ENCODE measurements at regions not wholly inside any gene's neighbourhood (a gene's known extent, or its start where the extent isn't known, plus 50 kb on each side); places are given as distances from the start of the nearest gene placed in this dataset.

DNA sequence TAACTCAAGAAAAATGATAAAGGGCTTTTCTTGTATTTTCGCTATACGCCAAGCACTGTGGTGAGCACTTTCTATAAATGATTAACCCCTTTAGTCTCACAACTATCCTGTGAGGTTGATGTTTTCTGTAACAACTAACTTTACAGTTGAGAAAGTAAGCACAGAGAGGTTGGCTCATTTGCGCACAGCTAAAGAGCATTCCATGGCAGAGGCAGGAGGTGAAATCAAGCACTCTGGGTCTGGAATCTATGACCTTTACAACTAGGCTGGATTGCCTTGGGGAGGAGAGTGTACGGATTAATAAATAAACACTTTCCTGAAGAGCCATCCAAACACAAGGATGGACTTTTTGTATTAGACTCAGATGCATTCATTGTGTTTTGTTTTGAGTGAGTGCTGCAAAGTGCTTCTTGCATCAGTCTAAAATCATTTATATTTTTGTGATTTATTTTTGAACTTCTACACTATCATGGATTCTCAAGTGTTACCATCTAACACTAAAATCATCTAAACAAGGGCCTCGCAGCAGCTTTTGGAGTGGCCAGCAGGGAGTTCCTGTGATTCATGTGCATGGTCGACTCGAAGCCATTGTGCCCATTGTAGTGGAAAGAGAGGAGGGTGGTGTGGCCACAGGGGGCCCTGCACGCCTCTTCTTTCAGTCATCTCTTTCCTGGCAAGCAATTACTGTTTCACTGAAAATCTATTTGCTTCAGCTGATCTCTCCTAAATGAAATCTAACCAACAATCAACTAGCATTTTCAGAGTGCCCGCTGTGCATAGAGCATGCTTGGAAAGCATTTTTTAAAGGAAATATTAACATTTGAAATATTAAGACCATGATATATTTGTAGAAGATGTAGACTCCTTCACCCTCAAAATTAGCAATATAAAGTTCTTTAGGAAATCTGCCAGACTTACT, 633.4 kb upstream of the COBL start:
- TF ChIP-seq, protein P1, sequence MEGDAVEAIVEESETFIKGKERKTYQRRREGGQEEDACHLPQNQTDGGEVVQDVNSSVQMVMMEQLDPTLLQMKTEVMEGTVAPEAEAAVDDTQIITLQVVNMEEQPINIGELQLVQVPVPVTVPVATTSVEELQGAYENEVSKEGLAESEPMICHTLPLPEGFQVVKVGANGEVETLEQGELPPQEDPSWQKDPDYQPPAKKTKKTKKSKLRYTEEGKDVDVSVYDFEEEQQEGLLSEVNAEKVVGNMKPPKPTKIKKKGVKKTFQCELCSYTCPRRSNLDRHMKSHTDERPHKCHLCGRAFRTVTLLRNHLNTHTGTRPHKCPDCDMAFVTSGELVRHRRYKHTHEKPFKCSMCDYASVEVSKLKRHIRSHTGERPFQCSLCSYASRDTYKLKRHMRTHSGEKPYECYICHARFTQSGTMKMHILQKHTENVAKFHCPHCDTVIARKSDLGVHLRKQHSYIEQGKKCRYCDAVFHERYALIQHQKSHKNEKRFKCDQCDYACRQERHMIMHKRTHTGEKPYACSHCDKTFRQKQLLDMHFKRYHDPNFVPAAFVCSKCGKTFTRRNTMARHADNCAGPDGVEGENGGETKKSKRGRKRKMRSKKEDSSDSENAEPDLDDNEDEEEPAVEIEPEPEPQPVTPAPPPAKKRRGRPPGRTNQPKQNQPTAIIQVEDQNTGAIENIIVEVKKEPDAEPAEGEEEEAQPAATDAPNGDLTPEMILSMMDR (IDR thresholded peaks at IDR 0.05; ENCODE audit: low read depth, low read length, poor library complexity, severe bottlenecking): no peak
- no peak for TF ChIP-seq EZH2phosphoT487 (IDR thresholded peaks at IDR 0.05; ENCODE audit: borderline replicate concordance, low read length)

All from DOHH2 (cell line).